ENCODE measurements at regions not wholly inside any gene's neighbourhood (a gene's known extent, or its start where the extent isn't known, plus 50 kb on each side); places are given as distances from the start of the nearest gene placed in this dataset.

- no peaks in the 10 kb centered on the region for H3K9me2 ChIP-seq (ENCODE audit: insufficient read depth)
- H3K4me2 ChIP-seq (ENCODE audit: low read length), result no peak overlapping the region
- no peaks in the 10 kb centered on the region for H3K79me2 ChIP-seq (ENCODE audit: insufficient read depth, low read length)
- ChIA-PET POLR2A (no interaction called here), RAD21 (ENCODE audit: low non-redundant PET in 1 of 2, low total read pairs in 2 of 2, uncharacterized antibody in 2 of 2, unreplicated experiment in 2 of 2) (no interaction called here), CTCF (no interaction called here)
- no peak overlapping the region for H3K27ac ChIP-seq (ENCODE audit: low read depth, low read length)
- no peak for TF ChIP-seq CEBPB (IDR thresholded peaks at IDR 0.05; ENCODE audit: low read depth)
- TF ChIP-seq EZH2 (IDR thresholded peaks at IDR 0.05), result no peak
- ATAC-seq, result no peak
- H3K27me3 ChIP-seq (ENCODE audit: insufficient read depth, low read length), result no peaks in the 10 kb centered on the region
- H3K9me3 ChIP-seq (ENCODE audit: control insufficient read depth in 1 of 2, insufficient read depth in 1 of 2, low read depth in 1 of 2, low read length in 2 of 2), result no peaks in the 10 kb centered on the region
- no peaks in the 10 kb centered on the region for H3K36me3 ChIP-seq (ENCODE audit: control insufficient read depth in 1 of 2, insufficient read depth in 2 of 2, low read length in 2 of 2)
- no peak overlapping the region for H3K9ac ChIP-seq (ENCODE audit: low read length)
- H3K4me3 ChIP-seq (replicated peaks in 1 of 2; ENCODE audit: low read depth in 1 of 2, low read length in 2 of 2), result no peak overlapping the region
- H4K20me1 ChIP-seq (ENCODE audit: insufficient read depth), result no peaks in the 10 kb centered on the region
- intact Hi-C loops (cut with micrococcal nuclease), result no loop called here
- peaks cover 0 to 4% of the 10 kb centered on the region in 2 experiments; a peak in 1 of 4 replicates for H3K4me1 ChIP-seq (ENCODE audit: control insufficient read depth in 1 of 2, insufficient read depth in 2 of 2, low read length in 2 of 2)
- no TSS peak for BruUV-seq (replicated peaks)
- no peak overlapping the region for H2AFZ ChIP-seq (ENCODE audit: low read depth, low read length, poor library complexity, severe bottlenecking)
- DNase-seq (ENCODE audit: low read depth, low spot score), result no peak
Measured at GRCh38 chr4:95729596-95729995, 110.3 kb upstream of the PDHA2 start.

- POLR2A ChIA-PET, result no interaction called here
- H2AFZ ChIP-seq (ENCODE audit: low read depth, low read length, poor library complexity, severe bottlenecking), result no peak overlapping the region
- BruUV-seq (replicated peaks), result no TSS peak
- RAD21 ChIA-PET (ENCODE audit: low non-redundant PET in 1 of 2, low total read pairs in 2 of 2, uncharacterized antibody in 2 of 2, unreplicated experiment in 2 of 2), result no interaction called here
- H3K9me3 ChIP-seq (ENCODE audit: control insufficient read depth in 1 of 2, insufficient read depth in 1 of 2, low read depth in 1 of 2, low read length in 2 of 2), result no peaks in the 10 kb centered on the region
- ATAC-seq (no peak), DNase-seq (ENCODE audit: low read depth, low spot score) (no peak)
- H3K27me3 ChIP-seq (ENCODE audit: insufficient read depth, low read length), result no peaks in the 10 kb centered on the region
- intact Hi-C loops (cut with micrococcal nuclease), result no loop called here
- peaks cover 0 to 4% of the 10 kb centered on the region in 2 experiments; a peak in 1 of 4 replicates for H3K4me1 ChIP-seq (ENCODE audit: control insufficient read depth in 1 of 2, insufficient read depth in 2 of 2, low read length in 2 of 2)
- CTCF ChIA-PET, result no interaction called here
- no peaks in the 10 kb centered on the region for H4K20me1 ChIP-seq (ENCODE audit: insufficient read depth)
- no peaks in the 10 kb centered on the region for H3K9me2 ChIP-seq (ENCODE audit: insufficient read depth)
- no peak overlapping the region for H3K9ac ChIP-seq (ENCODE audit: low read length)
- no peaks in the 10 kb centered on the region for H3K79me2 ChIP-seq (ENCODE audit: insufficient read depth, low read length)
- no peak overlapping the region for H3K27ac ChIP-seq (ENCODE audit: low read depth, low read length)
- H3K36me3 ChIP-seq (ENCODE audit: control insufficient read depth in 1 of 2, insufficient read depth in 2 of 2, low read length in 2 of 2), result no peaks in the 10 kb centered on the region
- no peak overlapping the region for H3K4me2 ChIP-seq (ENCODE audit: low read length)
- H3K4me3 ChIP-seq (replicated peaks in 1 of 2; ENCODE audit: low read depth in 1 of 2, low read length in 2 of 2), result no peak overlapping the region
- TF ChIP-seq POLR2A (IDR thresholded peaks at IDR 0.05; ENCODE audit: borderline replicate concordance, extremely low read depth, insufficient read depth, insufficient read length) (no peak), CEBPB (IDR thresholded peaks at IDR 0.05; ENCODE audit: low read depth) (no peak), MAX (IDR thresholded peaks at IDR 0.05) (no peak), YY1 (IDR thresholded peaks at IDR 0.05; ENCODE audit: extremely low read depth, insufficient replicate concordance, low read depth, low read length) (no peak), SIN3A (IDR thresholded peaks at IDR 0.05; ENCODE audit: low read depth) (no peak)
Measured at GRCh38 chr4:95728145-95728544, 111.7 kb upstream of the PDHA2 start.
